HG03469 (cell line): ENCODE measurements at regions not wholly inside any gene's neighbourhood (a gene's known extent, or its start where the extent isn't known, plus 50 kb on each side); places are given as distances from the start of the nearest gene placed in this dataset.
A peak's percentile ranks its signal among the peaks of the same experiment; 100 is the strongest.

ENCODE experiments used
- ATAC-seq: cut with Tn5 transposase; IDR thresholded peaks from one replicate; pipeline ENCODE4 v1.9.1; 2021; ENCODE audit warnings: mild to moderate bottlenecking, moderate library complexity, moderate number of reproducible peaks; ENCODE audit not compliant: unreplicated experiment

GRCh38 chr7:73963252-73963822 lies 64.6 kb upstream of the ELN start:
- ATAC-seq = no peak

DNA sequence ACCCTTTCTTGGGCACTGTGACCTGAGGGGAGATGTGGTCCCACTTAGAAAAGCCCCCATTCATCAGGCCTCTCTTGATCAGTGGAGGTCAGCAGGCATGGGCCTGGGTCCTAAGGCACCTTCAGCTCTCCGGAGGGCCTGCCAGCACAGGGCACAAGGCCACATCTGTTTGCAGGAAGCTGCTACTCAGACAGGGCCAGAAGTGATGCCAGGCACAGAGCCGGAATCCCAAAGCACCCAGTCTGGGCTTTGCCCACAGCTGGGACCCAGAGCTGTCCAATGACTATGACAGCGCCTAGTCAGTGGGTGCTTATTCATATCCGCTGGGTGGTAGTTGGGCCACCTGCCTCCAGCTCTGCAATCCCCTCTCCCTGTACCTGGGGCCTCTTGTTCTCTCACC lies 63.2 kb upstream of the ELN start:
- ATAC-seq = no peak

DNA sequence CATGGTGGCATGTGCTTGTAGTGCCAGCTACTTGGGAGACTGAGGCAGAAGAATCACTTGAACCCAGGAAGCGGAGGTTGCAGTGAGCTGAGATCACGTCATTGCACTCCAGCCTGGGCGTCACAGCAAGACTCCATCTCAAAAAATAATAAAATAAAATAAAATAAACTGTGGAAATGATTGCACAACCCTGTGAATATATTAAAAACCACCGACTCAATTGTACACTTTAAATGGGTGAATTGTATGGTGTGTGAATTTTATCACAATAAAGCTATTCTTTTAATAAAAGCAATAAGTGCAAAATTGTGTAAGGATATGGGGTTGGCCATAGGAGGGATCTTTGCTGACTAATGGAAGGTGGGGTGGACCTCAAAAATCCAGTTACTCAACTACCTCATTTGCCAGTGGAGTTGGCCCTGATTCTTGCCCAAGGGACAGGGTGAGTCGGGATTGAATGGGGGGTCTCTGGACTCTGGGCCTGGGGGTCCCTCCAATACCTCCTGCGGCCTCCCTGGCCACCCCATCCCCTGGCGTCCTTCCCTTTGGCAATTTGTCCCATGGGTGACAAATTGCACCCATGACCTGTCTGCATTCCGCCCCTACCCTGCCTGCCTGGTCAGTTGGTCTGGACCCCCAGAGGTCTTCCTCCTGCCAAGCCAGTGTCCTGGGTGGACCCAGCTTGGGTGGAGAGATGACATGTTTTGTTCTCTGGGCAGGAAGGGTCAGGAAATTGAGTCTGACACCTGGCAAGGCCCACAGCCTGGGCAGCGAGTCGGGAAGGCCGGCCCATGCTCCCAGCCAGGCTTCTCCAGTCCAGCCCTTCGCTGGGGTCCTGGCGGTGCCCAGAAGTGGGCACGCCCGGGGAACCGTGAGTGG lies 61.7 kb upstream of the ELN start:
- ATAC-seq = no peak

DNA sequence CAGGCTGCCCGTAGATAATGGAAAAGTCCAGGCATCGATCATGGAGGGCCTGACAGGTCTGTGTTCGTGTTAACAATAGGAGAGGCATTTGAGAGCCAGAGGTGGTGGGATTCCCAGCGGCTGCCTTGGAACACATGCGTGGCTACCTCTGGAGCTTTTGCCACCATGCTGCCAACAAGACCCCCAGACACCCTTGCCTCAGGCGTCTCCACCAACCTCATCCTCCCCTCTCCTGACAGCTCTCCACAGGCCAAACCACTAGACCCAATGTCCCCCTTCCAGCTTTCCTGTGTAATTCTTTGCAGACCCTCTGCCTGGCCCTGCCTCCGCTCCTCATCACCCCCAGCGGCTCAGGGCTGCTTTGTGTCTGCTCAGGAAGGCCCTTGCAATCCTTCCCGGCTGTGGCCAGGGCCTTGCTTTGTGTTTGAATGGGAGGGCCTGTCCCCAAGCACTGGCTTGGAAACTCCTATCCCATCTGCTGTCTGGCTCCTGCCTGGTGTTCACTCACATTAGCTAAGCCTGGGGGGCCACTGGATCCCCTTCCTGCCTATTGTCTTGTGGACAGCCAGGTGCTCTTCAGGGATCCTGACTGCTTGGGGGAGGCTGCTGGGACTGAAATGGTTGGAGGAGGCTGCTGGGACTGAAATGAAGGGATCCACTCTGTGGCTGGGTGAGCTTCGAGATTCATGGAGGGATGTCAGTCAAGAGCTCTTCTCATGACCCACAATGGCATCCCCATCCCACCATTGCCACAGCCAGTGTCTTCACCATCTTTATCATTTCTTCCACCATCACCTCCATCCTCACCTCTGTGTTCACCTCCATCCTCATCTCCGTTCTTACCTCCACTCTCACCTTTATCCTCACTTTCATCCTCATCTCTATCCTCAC lies 60.8 kb upstream of the ELN start:
- ATAC-seq = no peak

DNA sequence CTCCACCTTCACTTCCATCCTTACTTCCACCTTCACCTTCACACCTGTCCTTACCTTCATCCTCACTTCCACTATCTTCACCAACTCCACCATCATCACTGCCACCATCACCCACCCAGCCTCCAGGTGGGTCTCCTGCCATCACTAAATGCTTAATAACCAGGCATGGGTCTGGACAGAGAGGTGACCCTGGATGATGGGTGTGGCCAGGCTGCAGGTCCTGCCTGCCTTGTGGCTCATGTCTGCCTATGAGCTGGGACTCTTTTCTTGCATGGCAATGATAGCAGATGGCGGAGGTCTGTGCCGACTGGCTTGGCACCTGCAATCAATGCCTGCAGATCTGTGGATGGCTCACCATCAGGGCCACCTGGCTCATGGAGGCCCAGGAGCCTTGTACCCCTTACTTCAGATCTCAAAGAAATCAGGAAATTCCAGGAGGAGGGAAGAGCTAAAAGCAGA lies 60.1 kb upstream of the ELN start:
- ATAC-seq = no peak

GRCh38 chr7:73968487-73968886 lies 59.5 kb upstream of the ELN start:
- ATAC-seq = no peak

- no peak for ATAC-seq
Measured at GRCh38 chr7:73969991-73970390, 58.0 kb upstream of the ELN start.

DNA sequence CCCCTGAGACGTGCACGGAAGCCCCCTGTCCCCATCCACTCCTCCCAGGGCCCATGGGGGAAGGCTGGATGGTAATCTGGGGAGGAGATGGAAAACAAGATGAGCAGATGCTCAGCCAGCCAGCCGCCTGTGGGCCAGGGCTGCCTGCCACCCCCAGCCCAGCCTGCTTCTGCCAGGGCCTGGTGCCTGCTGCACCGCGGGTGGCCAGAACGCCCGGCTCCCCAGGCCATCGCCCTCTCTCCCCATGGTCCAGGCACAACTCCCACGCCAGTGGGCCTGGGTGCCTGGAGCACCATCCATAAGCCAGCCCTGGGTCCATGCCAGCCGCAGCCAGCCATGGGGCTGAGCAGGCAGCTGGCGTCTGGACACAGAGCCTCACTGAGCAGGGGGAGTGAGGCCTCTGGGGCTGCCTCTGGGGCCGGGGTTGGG lies 57.2 kb upstream of the ELN start:
- ATAC-seq = no peak

DNA sequence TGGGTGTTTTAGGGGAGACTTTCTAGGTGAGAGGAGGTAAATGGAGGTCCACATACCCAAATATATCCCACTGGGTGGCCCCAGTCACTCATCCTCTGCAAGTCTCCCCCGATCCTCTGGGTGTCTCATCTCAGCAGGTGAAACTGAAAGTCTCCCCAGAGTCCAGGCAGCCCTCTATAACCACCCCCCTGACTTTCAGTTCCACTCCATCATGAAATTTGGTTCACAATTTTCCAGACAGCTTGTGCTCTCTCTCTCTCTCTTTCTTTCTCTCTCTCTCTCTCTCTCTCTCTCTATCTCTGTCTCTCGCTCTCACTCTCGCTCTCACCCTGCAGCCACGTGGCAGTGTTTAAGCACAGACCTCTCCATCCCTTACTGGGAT lies 56.7 kb upstream of the ELN start:
- peak; percentile 67 for ATAC-seq

GRCh38 chr7:73971704-73972341 lies 56.1 kb upstream of the ELN start:
- no peak for ATAC-seq

DNA sequence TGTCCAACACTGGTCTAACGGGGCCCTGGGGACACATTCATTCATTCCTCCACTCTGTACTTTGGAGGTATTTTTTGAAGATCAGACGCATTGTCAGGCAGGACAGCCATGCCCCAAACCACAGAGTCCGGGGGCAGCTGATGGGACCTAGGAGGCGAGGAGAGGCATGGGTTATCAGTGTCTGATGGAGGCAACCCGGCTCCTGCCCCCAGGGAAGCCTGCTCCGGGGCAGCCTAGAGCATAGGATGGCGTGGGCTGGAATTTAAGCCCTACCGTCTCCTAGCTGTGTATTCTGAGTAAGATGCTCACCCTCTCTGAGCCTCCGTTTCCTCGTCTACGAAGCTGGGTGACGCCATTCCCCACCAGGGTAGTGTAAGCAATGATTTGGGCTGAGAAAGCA lies 55.4 kb upstream of the ELN start:
- ATAC-seq = no peak

GRCh38 chr7:73973091-73973490 lies 54.9 kb upstream of the ELN start:
- ATAC-seq = no peak

DNA sequence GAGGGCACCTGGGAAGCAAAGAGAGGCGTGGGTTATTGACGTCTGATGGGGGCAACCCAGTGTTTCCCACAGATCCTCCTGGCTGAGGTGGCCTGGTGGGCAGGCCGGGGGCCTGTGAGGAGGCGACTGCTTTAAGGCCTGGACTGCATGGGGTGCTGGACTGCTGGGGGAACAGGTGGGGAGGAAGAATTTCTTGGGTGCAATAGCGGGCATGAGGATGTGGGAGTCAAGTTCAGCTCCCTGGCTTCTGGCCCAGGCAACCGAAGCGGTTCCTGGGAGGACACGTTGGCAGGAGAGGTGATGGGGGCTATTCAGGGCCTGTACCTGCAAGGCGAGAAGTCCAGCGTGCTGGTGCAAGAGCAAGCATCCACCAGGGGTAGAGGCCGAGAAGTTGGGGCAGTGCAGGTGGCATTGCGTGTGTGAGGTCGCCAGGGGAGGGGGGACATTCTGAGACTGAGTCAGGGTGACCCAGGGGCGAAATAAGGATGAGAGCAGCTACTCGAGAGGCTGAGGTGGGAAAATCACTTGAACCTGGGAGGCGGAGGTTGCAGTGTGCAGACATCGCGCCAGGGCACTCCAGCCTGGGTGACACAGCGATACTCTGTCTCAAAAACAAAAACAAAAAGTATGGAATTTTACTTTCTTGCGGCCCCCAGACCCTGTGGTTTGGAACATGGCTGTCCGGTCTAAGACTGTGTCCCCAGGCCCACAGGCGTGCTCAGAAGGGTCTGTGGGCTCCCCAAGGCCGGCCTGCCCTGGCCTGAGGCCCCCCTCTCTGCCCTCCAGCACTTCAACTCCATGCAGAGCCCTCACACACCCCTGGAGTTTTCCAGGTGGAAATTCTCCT lies 53.6 kb upstream of the ELN start:
- no peak for ATAC-seq

GRCh38 chr7:73974948-73975926 lies 52.7 kb upstream of the ELN start:
- no peak for ATAC-seq

- no peak for ATAC-seq
Measured at GRCh38 chr7:73976761-73977618, 51.0 kb upstream of the ELN start.

DNA sequence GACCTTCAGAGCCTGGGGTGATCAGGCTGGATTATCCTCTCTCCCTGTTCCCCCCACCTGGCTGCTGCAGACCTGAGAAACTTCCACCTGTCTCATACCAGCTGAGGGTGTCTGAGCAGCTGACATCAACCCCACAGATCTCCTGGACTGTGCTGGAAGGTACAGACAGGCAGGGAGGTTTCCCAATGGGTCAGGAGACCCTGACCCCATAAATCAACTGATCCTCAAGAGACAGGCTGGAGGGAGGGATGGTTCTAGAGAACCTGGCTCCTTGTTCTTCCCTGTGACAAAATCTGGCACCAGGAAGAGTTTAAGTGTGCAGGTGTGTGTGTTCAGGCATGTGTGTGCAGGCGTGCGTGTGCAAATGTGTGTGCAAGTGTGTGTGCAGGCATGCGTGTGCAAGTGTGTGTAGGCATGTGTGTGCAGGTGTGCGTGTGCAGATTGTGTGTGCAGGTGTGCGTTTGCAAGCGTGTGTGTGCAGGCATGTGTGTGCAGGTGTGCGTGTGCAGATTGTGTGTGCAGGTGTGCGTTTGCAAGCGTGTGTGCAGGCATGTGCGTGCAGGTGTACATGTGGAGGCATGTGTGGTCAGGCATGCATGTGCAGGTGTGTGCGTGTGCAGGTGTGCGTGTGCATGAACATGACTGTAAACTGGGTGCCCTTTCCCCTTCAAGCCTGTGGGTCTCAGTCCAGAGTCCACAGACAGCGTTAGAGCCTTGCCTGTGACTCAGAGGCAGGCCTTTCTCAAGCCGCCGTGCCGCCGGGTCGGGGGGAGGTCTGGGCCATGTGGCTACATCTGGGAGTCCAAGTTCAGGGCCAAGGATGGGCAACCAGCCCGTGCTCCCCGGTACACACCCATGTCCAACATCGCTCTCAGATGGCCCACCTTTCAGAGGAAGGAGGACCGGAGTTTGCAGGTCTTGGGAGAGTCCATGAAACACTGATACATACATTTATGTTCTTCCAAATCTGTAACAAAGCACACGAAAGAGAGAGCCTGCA lies 50.1 kb upstream of the ELN start:
- no peak for ATAC-seq
